Posterior cingulate gyrus (tissue), 11 donors: ENCODE measurements at regions not wholly inside any gene's neighbourhood (a gene's known extent, or its start where the extent isn't known, plus 50 kb on each side); places are given as distances from the start of the nearest gene placed in this dataset.

Experiments used
- DNase-seq, 10 donors: peaks; one replicate each; pipeline versions ENCODE4 v3.0.0 to v3.0.0-alpha.2; 2020 to 2021; ENCODE audit warnings: mixed read lengths in 3 of 10
- intact Hi-C: fragments of 100-400 bp; cut with DNase I; formaldehyde crosslinking; loops from one replicate; pipeline ENCODE4 v1.15.1; 2023

DNA sequence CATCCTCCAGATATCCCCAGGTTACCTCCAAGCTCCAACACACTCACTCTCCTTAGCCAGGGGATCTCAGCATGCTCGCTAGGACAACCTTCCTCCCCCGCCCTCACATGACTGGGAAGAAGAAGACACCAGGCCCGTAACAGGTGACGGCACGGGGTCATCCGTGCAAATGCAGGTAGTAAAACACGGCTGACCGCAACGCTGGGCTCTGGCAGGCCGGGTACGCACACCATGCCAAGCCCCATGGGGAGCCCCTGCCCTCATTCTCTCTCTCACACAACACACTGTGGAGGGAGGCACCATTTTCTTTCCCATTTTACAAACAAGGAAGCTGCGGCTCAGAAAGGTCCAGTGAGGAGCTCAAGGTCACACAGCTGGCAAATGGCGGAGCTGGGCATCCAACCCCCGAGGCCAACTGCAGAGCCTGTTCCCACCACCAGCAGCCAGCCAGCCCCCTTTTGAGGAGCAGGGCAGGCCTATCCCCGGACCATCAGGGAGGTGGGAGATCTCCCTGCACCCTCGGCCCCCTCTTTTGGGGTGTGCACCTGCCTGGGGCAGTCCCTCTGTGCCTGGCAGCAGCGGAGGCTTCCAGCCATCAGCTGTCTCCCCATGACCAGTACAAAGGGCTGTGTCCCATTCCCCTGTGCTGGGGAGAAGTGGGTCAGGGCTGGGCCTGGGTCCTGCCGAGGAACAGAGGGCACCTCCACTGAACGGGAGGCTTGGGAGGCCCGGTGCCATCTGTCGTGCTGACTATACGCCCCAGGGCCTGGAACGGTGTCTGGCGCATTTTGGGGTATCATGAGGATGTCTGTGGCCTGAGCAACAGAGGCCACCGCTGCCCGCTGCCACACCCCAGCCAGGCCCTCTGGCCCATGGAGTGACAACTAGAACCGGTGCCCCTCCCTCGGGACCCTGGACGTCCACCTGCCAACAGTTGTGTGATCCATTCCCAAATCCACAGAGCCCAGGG lies 280.9 kb downstream of the CTTN start:
- DNase-seq: peak in 3 of 10 donors; percentile 44 to 78 (median 71)
- intact Hi-C loops: no loop called here

- DNase-seq: peak in 4 of 10 donors; percentile 23 to 90 (median 64)
- intact Hi-C loops: no loop called here
These were observed 282.5 kb downstream of the CTTN start for GRCh38 chr11:70680781-70681281.

DNA sequence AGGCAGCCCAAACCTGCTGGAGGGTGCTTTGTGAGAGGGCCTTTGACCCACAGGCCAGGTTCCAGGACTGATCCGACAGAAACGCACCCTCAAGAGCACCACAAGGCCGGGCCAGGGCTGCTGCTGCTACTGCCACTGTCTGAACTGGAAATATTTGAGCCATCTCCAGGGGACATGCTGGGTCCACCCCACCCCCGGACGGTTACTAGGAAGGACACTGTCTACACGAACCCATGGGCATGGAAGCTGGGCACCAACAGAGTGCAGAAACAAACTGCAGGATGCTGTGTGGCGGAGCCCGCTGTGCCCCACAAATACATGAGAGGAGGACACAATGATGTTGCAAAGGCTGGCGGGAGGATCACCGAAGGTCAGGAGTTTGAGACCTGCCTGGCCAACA lies 283.7 kb downstream of the CTTN start:
- intact Hi-C loops: no loop called here
- peak in 2 of 10 donors; percentile 60 to 74 for DNase-seq

DNA sequence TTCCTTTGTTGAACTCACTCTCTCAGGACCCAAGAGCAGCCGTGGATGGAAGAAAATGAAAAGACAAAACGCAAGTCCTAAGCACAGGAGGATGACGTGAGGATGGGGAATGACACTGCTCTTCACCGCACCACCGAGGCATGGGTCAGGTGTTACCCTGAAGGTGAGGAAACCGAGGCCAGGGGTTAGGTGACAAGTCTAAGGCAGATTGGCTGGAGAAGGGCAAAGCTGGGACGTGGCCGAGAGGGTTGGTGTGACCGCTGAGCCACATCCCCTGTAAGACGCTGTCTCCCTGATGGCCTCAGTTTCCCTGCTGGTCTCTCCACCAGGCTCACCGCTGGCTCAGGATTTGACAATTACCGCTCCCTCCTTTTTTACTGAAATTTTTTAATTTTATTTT lies 284.4 kb downstream of the CTTN start:
- DNase-seq: peak in 2 of 10 donors; percentile 34 to 61
- intact Hi-C loops: no loop called here

- intact Hi-C loops: no loop called here
- peak in 2 of 10 donors; percentile 84 to 85 for DNase-seq
These were observed 289.4 kb downstream of the CTTN start for GRCh38 chr11:70687716-70688115.

DNA sequence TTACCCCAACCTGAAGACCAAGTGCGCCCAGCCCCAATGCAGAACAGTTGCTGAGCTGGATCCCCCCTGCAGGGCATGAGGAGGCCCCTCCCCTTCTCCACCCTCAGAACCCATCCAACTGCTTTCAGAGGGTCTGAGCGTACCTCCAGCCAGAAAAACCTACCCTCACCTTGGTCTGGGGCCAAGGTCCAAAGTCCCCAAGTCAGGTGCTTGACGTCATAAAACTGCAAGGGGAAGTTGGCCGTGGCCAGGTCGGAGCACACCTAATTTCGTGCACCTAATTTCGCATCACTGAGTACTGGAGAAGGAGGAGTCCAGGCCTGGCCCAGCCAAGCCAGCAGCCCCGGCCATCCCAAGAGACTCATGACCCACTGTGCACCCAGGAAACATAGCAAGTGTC lies 289.8 kb downstream of the CTTN start:
- peak in 1 of 10 donors; percentile 26 for DNase-seq
- intact Hi-C loops: no loop called here

DNA sequence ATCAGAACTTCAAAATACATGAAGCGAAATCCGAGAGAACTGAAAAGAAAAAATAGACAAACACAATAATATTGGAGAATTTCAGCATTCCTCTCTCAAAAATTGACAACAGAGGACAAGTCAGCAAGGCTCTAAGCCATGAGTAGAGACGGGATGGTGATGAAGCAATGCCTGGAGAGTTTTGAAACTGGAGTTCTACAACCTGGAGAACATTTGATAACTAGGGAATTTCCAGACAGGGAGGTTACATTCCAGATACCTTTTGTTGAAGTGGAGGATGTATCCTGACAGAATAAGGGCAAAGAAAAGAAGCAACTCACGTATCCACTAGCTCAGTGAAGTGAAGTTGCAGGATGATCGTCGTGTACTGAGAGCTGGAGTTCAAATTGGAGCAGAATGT lies 291.4 kb downstream of the CTTN start:
- intact Hi-C loops: no loop called here
- DNase-seq: no peak

DNA sequence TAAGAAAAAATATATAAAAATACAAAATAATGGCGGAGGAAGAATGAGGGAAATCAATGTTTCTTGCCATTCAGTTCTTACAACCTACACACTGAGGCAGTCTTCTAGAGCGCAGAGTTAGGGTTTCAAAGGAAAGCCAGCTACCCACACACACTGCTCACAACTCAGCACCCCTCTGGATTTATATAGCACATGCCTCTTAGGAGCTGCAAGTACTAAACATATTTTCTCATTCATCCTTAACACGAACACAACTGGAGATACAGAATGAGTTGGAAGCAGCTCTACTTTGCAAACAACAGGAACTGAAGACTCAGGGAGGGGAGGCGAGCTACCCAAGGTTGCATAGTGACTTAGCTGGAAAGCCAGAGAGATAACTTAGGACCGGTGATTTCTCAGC lies 293.8 kb downstream of the CTTN start:
- DNase-seq: peak in 3 of 10 donors; percentile 30 to 70 (median 54)
- intact Hi-C loops: no loop called here

DNA sequence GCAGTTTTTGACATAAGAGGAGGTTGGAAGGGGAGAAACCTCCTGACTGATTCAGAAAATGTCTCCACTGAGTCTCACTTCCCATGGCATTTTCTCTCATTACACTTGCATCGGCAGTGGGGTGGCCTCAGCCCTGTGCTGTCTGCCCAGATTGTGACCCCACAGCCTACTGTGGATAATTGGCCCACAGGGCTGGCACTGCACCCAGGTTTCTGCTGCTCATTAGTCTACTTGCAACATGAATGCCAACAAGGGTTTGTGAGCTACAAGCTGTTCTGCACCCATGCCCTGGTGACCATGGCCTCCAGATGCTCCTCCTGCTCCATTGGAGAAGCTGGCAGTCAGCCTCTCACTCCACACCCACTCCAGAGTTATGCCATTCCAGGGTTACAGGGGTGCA lies 296.0 kb downstream of the CTTN start:
- DNase-seq: peak in 9 of 10 donors; percentile 23 to 90 (median 65)
- intact Hi-C loops: no loop called here

DNA sequence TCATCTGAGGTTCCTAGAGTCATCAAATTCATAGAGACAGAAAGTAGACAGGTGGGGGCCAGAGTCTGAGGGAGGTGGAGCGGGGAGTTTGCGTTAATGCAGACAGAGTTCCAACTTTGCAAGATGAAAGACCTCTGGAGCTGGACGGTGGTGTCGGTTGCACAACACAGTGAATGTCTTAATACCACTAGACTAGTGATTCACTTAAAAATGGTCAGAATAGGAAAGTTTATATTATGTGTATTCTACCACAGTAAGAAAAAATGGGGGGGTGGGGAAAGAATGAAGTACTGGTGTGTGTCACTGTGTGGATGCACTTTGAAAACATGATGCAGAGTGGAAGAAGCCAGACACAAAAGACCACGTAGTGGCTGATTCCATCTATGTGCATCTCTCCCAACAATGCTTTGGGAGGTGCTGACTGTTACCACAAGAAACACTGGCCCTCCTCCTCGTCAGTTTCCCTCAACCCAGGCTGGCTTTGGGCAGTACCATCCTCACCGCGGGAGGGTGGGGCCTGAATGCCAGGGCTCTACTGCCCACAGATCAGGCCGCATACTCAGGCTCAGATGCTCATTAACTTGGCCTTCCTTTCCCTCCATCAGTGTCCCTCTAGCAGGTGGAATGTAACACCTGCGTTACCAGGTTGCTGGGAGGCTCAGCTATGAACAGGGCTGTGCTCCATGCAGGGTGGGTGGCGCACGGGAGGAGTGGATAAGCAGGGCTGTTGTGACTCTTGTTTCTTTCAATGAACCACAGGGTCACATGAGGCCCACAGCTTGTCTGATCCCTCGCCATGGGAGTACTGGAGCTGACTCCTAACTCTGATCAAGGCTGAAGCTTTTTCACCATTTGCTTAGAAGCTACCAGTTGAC lies 297.0 kb downstream of the CTTN start:
- intact Hi-C loops: no loop called here
- peak in 3 of 10 donors; percentile 20 to 63 (median 40) for DNase-seq

GRCh38 chr11:70696076-70696475 lies 297.7 kb downstream of the CTTN start:
- intact Hi-C loops: no loop called here
- peak in 2 of 10 donors; percentile 16 to 69 for DNase-seq

DNA sequence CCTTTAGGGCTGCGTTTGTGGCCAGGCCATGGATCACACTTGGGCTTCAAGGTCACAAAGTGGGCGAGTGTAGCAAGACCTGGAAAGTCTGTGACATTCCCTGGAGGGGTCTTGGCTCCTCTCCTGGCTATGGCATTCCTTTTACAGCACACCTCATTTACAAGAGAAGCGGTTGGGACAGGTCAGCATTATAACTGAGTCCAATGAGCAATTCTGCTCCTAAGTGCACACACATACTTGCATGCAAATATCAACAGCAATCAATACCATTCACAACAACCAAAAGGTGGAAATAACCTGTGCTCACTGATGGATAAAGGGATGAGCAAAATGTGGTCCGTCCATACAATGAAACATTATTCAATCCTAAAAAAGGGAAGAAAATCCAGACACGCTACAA lies 298.2 kb downstream of the CTTN start:
- peak in 2 of 10 donors; percentile 35 to 43 for DNase-seq

DNA sequence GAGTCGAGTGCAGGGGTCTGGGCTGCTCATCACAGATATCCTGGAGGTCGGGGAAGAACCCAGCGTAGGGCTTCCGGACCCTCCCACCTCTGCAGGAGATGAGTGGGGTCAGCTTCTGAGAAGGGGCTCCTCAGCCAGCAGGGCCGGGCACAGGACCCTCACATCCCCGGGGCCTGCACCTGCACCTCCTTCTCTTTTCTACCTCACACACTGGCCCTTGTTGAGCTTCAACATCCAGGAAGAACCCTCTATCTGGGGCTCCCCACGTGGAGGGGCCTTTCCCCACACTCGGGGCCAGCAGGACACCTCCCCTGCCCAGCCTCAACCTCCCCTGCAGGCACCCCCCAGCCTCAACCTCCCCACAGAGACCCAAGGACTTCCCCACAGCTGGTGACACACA lies 299.4 kb downstream of the CTTN start:
- DNase-seq: peak in 3 of 10 donors; percentile 32 to 61 (median 53)
- intact Hi-C loops: no loop called here

More for the DNA sequence above, 298.2 kb downstream of the CTTN start:
- intact Hi-C loops: no loop called here

- intact Hi-C loops: no loop called here
- peak in 2 of 10 donors; percentile 60 to 67 for DNase-seq
These were observed 300.5 kb downstream of the CTTN start for GRCh38 chr11:70698871-70699270.

- intact Hi-C loops: no loop called here
These were observed 301.2 kb downstream of the CTTN start for GRCh38 chr11:70699294-70700221.

GRCh38 chr11:70700453-70700852 lies 302.1 kb downstream of the CTTN start:
- DNase-seq: peak in 3 of 10 donors; percentile 54 to 63 (median 58)
- intact Hi-C loops: no loop called here

More at GRCh38 chr11:70699294-70700221, 301.2 kb downstream of the CTTN start:
- DNase-seq: peak in 3 of 10 donors; percentile 14 to 58 (median 39)

GRCh38 chr11:70700871-70701270 lies 302.5 kb downstream of the CTTN start:
- DNase-seq: peak in 3 of 10 donors; percentile 19 to 53 (median 20)
- intact Hi-C loops: no loop called here

GRCh38 chr11:70702040-70702648 lies 303.8 kb downstream of the CTTN start:
- no peak for DNase-seq
- intact Hi-C loops: no loop called here
